ENCODE measurements at regions not wholly inside any gene's neighbourhood (a gene's known extent, or its start where the extent isn't known, plus 50 kb on each side); places are given as distances from the start of the nearest gene placed in this dataset.
"Not testable (repeated sequence)": the region's sequence is repeated elsewhere in the genome, so short reads cannot be mapped to it uniquely, and the experiment has no call there.

GRCh38 chr5:74490814-74491213 lies 149.7 kb downstream of the ENC1 start:
- ChIA-PET POLR2A (interaction anchor here (0.6 kb wide), 1 partner anchor 451 kb away, joined by 3 read pairs; no protein-coding TSS in a partner anchor), CTCF (no interaction called here)
- Histone ChIP-seq H3K4me3 (ENCODE audit: low read depth, low read length) (no peak overlapping the region), H3K27me3 (ENCODE audit: control insufficient read depth, insufficient read depth, low read length) (no peaks in the 10 kb centered on the region), H3K27ac (ENCODE audit: low read depth, low read length) (no peak overlapping the region), H3K9me3 (ENCODE audit: control insufficient read depth, insufficient read depth, low read length) (no peaks in the 10 kb centered on the region)
- no peak for DNase-seq (ENCODE audit: low read depth, low spot score)
- TF ChIP-seq CTCF (IDR thresholded peaks at IDR 0.05; ENCODE audit: low read depth, low read length), result no peak

- Histone ChIP-seq H3K27ac (ENCODE audit: low read depth, low read length) (no peak overlapping the region), H3K4me3 (ENCODE audit: low read depth, low read length) (no peak overlapping the region), H3K27me3 (ENCODE audit: control insufficient read depth, insufficient read depth, low read length) (peaks cover 2% of the 10 kb centered on the region), H3K9me3 (ENCODE audit: control insufficient read depth, insufficient read depth, low read length) (no peaks in the 10 kb centered on the region)
- ChIA-PET CTCF (no interaction called here), POLR2A (no interaction called here)
- TF ChIP-seq CTCF (IDR thresholded peaks at IDR 0.05; ENCODE audit: low read depth, low read length), result no peak
- no peak for DNase-seq (ENCODE audit: low read depth, low spot score)
Measured at GRCh38 chr5:74482990-74483389, 157.5 kb downstream of the ENC1 start.

- Histone ChIP-seq H3K4me3 (ENCODE audit: low read depth, low read length) (no peak overlapping the region), H3K27me3 (ENCODE audit: control insufficient read depth, insufficient read depth, low read length) (peaks cover 2% of the 10 kb centered on the region), H3K9me3 (ENCODE audit: control insufficient read depth, insufficient read depth, low read length) (no peaks in the 10 kb centered on the region), H3K27ac (ENCODE audit: low read depth, low read length) (no peak overlapping the region)
- no peak for DNase-seq (ENCODE audit: low read depth, low spot score)
- CTCF ChIA-PET, result no interaction called here
- TF ChIP-seq CTCF (IDR thresholded peaks at IDR 0.05; ENCODE audit: low read depth, low read length), result no peak
- POLR2A ChIA-PET, result no interaction called here
Measured at GRCh38 chr5:74482523-74482922, 158.0 kb downstream of the ENC1 start.

- H3K4me3 ChIP-seq (ENCODE audit: low read depth, low read length); H3K27ac ChIP-seq (ENCODE audit: low read depth, low read length); POLR2A ChIA-PET; H3K9me3 ChIP-seq (ENCODE audit: control insufficient read depth, insufficient read depth, low read length); H3K27me3 ChIP-seq (ENCODE audit: control insufficient read depth, insufficient read depth, low read length); DNase-seq (ENCODE audit: low read depth, low spot score): not testable (repeated sequence)
- CTCF ChIA-PET, result interaction anchor here (0.5 kb wide), 1 partner anchor 18 kb away, joined by 5 read pairs; no protein-coding TSS in a partner anchor
Measured at GRCh38 chr5:74481357-74481756, 159.2 kb downstream of the ENC1 start.

GRCh38 chr5:74480201-74480600 lies 160.3 kb downstream of the ENC1 start:
- peaks cover 2% of the 10 kb centered on the region for H3K27me3 ChIP-seq (ENCODE audit: control insufficient read depth, insufficient read depth, low read length)
- H3K9me3 ChIP-seq (ENCODE audit: control insufficient read depth, insufficient read depth, low read length), result no peaks in the 10 kb centered on the region
- no peak overlapping the region for H3K4me3 ChIP-seq (ENCODE audit: low read depth, low read length)
- no peak for TF ChIP-seq CTCF (IDR thresholded peaks at IDR 0.05; ENCODE audit: low read depth, low read length)
- no peak for DNase-seq (ENCODE audit: low read depth, low spot score)
- ChIA-PET CTCF (no interaction called here), POLR2A (no interaction called here)
- no peak overlapping the region for H3K27ac ChIP-seq (ENCODE audit: low read depth, low read length)

GRCh38 chr5:74478328-74478727 lies 162.2 kb downstream of the ENC1 start:
- Histone ChIP-seq H3K27ac (ENCODE audit: low read depth, low read length) (no peak overlapping the region), H3K27me3 (ENCODE audit: control insufficient read depth, insufficient read depth, low read length) (peaks cover 2% of the 10 kb centered on the region), H3K4me3 (ENCODE audit: low read depth, low read length) (no peak overlapping the region), H3K9me3 (ENCODE audit: control insufficient read depth, insufficient read depth, low read length) (no peaks in the 10 kb centered on the region)
- CTCF ChIA-PET, result no interaction called here
- no peak for DNase-seq (ENCODE audit: low read depth, low spot score)
- POLR2A ChIA-PET, result no interaction called here
- no peak for TF ChIP-seq CTCF (IDR thresholded peaks at IDR 0.05; ENCODE audit: low read depth, low read length)
